NB4 (cell line): ENCODE measurements at regions not wholly inside any gene's neighbourhood (a gene's known extent, or its start where the extent isn't known, plus 50 kb on each side); places are given as distances from the start of the nearest gene placed in this dataset.

Experiments
- DNase-seq: peaks from one replicate; pipeline ENCODE4 v3.0.0; 2010; ENCODE audit warnings: low read depth
- H3K4me3 ChIP-seq: one replicate; pipeline ENCODE4 v1.5.1; 2011; ENCODE audit warnings: mild to moderate bottlenecking, low read depth, low read length, moderate library complexity
- CTCF ChIP-seq: IDR thresholded peaks from one replicate; pipeline ENCODE4 v1.5.1; 2012; ENCODE audit warnings: low read depth, low read length
- MYC ChIP-seq: IDR thresholded peaks from 2 replicates; pipeline ENCODE4 v1.6.1; 2011; ENCODE audit warnings: low read depth, low read length
- POLR2A ChIP-seq: IDR thresholded peaks from 2 replicates; pipeline ENCODE4 v1.6.1; 2011; ENCODE audit warnings: mild to moderate bottlenecking; ENCODE audit not compliant: insufficient read length; ENCODE audit errors: extremely low read depth
- TF ChIP-seq, protein P1 (sequence below): IDR thresholded peaks from 2 replicates; pipeline ENCODE4 v1.6.1; 2011; ENCODE audit warnings: low read depth, low read length

GRCh38 chr6:16849988-16850680 lies 88.9 kb upstream of the ATXN1 start:
- TF ChIP-seq, protein P1, sequence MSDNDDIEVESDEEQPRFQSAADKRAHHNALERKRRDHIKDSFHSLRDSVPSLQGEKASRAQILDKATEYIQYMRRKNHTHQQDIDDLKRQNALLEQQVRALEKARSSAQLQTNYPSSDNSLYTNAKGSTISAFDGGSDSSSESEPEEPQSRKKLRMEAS = peak; percentile 69
- no peak for TF ChIP-seq CTCF
- peak; percentile 79 for TF ChIP-seq MYC
- TF ChIP-seq POLR2A = no peak
- peak overlapping the region; percentile 30 for H3K4me3 ChIP-seq
- peak; percentile 92 for DNase-seq

- no peak for TF ChIP-seq POLR2A
- TF ChIP-seq, protein P1 = no peak
- no peak for TF ChIP-seq CTCF
- no peak for TF ChIP-seq MYC
- peak; percentile 76 for DNase-seq
- peak overlapping the region; percentile 30 for H3K4me3 ChIP-seq
These were observed 88.2 kb upstream of the ATXN1 start for GRCh38 chr6:16849280-16849987.

- no peak overlapping the region for H3K4me3 ChIP-seq
- DNase-seq = no peak
- TF ChIP-seq MYC (no peak), POLR2A (no peak), CTCF (no peak)
- TF ChIP-seq, protein P1 = no peak
These were observed 85.1 kb upstream of the ATXN1 start for GRCh38 chr6:16846399-16846778.

DNA sequence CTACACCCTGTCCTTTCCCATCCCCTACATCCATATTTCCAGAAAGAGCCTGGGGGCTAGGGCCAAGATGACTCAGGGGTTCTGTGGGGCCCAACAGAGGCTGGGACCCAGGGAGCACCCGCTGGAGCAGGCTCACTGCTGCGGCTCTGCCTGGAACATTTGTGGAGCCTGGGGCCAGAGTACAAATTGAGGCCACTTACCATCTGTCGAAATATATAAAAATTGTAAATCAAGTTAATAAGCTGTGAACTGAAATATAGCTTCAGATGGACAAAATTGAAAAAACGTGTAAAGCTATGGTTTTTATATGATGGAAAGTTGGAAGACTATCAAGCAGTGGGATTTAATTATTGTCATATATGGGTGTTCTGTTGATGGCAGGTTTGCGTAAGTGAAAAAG lies 82.9 kb upstream of the ATXN1 start:
- no peak overlapping the region for H3K4me3 ChIP-seq
- TF ChIP-seq CTCF = no peak
- TF ChIP-seq, protein P1 = no peak
- TF ChIP-seq POLR2A = no peak
- TF ChIP-seq MYC = no peak
- no peak for DNase-seq

DNA sequence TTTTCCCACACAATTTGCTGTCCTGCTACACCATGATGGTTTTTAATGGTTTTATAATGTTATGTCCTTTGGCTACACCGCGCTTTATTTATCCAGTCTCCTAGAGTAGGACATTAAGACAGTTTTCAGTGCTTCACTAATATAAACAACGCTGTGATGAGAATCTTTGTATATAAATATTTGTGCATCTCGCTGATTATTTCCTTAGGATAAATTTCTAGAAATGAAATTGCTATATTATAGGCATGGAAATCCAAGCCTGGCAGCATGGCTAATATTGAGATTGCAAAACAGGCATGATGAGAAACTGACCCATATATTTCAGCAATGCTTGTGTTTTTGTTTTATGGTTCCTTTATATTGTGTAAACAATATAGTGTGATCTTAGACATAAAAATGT lies 81.4 kb upstream of the ATXN1 start:
- no peak for DNase-seq
- no peak overlapping the region for H3K4me3 ChIP-seq
- TF ChIP-seq CTCF (no peak), POLR2A (no peak), MYC (no peak)
- TF ChIP-seq, protein P1 = no peak
